GM19023 (cell line): ENCODE measurements at regions not wholly inside any gene's neighbourhood (a gene's known extent, or its start where the extent isn't known, plus 50 kb on each side); places are given as distances from the start of the nearest gene placed in this dataset.
"Not testable (repeated sequence)": the region's sequence is repeated elsewhere in the genome, so short reads cannot be mapped to it uniquely, and the experiment has no call there.

Source experiments
- ATAC-seq: cut with Tn5 transposase; IDR thresholded peaks from one replicate; pipeline ENCODE4 v1.9.1; 2021; ENCODE audit warnings: mild to moderate bottlenecking, moderate library complexity; ENCODE audit not compliant: unreplicated experiment

DNA sequence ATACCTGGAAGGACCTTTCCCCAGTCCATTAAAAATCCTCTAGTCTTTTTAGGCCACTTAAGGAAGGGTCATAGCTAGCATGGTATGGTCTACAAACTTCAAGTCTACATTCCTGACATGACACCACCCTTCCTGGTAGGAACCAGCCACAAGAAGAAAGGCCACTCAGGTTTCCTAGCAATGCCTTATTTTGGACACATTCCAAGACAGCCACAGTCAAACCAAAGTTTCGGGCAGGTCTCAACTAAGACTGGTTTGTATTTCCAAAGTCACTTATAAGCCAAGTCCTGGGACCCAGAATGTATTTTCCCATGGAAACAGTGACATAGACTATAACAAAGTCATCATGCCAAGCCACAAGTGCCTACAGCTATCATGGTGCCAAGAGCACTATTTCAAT, 50.6 kb upstream of the SLC44A3 start:
- ATAC-seq = no peak

DNA sequence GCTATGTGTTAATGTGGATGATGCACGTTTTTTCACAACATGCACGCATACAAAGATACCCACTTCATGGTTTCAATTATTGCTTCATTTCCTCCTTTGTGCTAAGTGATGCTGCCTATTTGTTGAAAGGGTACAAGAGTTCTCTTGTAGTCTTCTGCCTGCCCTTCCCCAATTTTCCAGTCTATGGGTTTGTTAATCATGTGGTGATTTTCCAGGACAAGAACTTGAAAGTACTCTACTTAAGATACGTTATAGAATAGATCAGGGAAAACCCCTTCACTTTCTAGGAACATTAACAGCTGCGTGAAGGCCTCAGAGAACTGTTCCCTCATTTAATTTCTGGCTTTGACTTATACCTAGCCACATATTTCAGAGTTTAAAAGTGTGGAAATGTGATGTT, 52.1 kb upstream of the SLC44A3 start:
- no peak for ATAC-seq

DNA sequence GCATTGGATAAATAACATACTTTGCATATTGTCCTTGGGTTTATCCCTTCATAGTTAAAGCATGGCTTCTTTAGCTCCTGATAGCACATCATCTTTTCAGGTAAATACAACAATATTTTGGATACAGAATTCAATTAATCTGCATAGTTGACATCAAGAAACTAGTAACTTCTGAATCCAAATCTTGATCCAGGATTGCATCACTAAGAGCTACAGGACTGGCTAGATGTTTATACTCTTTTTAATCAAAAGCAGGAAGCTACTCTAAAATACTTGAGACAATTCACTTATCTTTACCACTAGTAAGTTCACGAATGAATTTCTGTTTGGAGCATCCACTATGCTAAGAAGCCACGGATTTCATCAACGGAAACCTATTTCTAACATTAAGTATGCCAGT, 54.2 kb upstream of the SLC44A3 start:
- no peak for ATAC-seq

DNA sequence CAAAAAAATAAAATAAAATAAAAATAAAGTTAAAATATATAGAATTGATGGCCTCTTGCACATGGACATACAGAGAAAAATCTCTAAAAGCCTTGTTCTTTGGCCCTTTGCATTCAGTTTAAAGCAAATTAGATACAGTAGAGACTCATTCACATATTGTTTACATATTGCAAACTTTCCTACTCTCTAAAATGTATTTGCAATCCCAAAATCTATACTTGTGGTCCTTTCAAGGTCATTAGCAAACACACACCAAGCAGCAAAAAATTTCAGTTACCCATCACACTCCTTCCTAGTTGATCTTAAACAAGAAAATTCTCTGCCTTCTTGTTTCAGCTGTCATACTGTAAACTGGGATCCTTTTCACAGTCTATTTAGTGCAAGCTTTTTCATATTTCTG, 61.0 kb upstream of the SLC44A3 start:
- ATAC-seq = no peak

DNA sequence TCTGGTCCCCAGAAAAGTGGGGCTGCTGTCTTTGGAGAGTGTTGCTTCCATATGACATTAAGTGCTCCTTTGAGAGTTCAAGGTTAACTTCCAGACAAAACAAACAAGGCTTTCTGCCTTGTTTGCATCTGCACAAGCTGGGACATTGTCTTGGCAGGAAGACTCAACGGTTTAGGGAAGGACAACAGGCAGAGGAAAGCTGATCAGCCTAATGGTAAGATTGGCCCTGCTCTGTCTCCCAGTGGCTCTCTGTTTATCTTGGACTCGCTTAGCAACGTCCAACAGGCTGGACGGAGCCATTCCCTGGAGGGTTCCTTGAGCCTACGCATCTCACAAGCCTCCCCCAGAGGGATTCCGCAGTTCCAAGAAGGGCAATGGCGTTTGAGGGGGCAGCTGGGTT, 62.2 kb upstream of the SLC44A3 start:
- no peak for ATAC-seq

DNA sequence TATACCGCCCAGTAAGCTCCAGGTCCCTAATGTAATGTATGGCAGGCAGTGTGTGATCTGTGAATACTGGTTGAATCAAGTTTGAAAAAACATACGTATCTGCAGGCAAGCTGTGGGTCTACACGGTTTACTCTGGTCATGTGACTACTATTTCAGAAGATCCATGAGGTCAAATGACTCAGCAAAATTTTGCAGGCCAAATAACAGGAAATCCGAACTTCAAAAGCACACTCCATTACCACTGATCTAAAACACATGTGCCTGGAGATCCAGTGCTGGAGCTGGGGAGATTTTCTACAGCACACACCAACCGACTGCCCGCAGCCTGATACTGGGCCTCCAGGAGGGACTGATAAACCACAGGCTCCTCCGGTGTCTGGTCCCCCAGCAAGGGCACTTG, 64.5 kb upstream of the SLC44A3 start:
- no peak for ATAC-seq

DNA sequence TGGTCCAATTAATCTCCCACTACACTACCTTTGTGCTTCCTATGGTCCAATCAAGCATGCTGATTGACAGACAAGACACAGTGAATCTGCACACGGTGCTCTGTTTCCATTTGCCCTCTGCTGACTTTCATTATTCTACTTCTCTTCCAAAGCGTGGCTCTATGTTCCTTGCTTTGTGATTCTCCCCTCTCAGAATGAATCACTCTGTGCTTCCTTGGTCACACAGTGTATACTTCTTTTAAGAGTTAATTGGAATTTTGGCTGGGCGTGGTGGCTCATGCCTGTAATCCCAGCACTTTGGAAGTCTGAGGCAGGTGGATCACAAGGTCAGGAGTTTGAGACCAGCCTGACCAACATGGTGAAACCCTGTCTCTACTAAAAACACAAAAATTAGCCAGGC, 65.1 kb upstream of the SLC44A3 start:
- ATAC-seq = not testable (repeated sequence)

DNA sequence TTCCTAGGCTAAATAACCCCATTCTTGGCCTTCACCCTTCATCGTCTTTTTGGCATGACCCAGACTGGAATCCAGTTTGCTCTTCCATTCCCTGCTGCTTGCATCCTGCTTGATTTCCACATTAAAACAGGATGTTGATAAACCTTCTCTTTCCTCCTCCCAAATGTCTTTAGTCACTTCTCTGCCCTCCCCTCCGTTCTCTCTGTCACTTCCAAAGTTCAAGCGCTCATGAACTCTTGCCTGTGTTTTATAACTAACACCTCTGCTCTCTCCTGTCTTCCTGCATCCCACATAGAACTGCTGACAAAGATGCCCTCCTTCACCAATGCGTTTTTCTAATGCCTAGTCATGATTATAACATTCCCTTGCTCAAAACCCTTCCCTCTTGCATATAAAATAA, 65.6 kb upstream of the SLC44A3 start:
- no peak for ATAC-seq

DNA sequence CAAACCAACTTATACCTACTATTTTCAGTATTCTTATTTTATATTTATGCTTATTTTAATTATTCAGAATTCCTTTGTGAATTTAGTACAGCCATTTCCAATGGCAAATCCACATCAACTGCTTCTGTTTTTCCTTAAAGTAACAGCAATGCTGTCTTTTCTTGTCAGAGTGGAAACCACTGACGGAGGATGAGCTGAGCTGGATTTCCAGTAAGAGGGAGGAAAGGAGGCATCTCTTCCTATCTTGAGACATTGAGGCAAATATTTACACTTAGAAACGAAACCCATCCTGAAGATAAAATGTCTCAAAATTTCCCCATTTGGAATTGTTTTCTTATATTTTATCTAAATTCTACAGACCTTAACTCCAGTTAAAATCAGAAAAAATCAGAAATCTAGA, 66.1 kb upstream of the SLC44A3 start:
- ATAC-seq = no peak

DNA sequence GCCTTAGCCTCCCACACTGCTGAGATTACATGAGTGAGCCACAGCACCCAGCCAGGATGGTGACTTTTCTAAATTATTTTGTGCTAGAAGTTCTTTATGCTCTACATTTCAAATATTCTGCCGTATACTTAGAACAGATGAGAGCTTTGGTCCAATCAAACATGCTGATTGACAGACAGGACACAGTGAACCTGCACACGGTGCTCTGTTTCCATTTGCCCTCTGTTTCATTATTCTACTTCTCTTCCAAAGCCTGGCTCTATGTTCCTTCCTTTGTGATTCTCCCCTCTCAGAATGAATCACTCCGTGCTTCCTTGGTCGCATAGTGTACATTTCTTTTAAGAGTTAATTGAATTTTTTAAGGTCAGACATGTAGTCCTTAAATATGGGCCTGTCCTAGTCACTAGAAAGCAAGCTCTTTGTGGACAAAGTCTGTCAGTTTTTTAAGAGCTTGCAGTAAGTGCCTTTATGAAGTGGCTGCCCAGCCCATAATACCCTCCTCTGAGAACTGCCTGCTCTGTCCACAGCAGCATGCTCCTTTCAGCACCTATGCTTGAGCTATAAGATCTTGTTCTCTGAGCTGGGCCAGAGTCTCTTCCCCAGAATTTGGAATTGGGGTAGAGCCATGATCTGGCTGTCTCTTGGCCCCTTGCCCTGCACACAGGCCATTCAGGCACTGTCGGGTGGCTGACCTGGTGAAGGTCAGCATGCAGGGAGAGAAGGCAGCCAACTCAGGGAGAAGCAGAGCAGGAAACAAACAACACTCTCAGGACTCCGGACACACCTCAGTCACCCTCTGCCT, 66.8 kb upstream of the SLC44A3 start:
- ATAC-seq = no peak

DNA sequence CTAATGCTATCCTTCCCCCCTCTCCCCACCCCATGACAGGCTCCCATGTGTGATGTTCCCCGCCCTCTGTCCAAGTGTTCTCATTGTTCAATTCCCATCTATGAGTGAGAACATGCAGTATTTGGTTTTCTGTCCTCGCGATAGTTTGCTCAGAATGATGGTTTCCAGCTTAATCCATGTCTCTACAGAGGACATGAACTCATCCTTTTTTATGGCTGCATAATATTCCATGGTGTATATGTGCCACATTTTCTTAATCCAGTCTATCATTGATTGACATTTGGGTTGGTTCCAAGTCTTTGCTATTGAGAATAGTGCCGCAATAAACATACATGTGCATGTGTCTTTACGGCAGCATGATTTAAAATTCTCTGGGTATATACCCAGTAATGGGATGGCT, 68.7 kb upstream of the SLC44A3 start:
- not testable (repeated sequence) for ATAC-seq

DNA sequence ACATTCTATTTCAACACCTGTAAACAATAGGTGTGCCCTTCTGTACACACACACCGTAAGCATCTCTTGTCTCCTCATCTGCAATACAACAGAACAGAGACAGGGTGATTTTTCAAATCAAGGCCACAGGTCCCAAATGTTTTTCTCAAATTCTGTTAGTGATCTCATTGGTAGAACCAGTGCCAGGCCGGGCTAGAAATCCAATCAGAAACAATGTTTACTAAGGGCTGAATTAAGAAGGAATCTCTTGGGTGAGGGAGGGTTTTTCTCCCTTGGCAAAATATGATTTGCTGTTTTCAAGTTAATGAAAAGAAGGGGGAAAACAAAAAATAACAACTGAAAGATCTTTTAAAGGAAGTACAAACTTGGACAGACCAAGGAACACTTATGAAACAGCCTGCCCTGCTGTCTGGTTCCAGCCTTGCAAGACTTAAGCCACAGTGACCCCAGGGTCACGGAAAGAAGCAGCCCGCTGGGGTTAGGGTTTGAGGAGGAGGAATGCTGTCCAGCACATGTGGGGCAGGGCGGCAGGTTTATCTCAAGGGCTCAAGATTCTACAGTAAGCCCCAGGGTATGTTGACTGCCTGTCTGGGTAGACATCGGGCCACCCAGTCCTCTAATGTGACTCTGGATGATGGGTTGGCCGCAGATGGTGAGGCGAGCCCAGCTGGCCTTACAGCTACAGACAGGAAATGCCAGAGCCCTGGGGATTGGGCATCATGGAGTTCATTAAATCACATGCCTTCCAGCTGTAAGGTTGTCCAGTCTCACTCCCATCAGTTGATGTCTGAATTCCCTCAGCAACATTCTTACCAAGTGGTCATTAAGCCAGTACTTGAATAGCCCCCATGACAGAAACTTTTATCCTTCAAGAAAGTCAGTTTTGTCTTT, 73.3 kb upstream of the SLC44A3 start:
- ATAC-seq = no peak

DNA sequence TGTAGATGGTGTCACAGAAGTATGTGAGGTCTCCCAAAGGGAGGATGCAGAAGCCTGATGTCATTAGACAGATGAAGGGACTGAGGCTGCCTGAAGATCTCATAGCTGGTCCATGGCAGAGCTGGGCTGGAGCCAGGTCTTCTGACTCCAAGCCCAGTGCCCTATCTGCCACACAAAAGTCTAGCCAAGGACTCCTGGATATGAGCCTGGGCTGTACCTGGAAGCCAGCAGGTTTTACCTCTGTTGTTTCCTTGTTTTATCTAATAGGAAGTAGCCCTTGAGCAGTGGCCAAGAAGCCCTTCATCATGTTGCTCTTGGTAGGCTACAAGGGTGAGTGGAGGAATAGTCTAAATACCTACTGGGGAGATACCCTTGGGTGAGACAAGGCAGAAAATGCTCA, 74.4 kb upstream of the SLC44A3 start:
- no peak for ATAC-seq

DNA sequence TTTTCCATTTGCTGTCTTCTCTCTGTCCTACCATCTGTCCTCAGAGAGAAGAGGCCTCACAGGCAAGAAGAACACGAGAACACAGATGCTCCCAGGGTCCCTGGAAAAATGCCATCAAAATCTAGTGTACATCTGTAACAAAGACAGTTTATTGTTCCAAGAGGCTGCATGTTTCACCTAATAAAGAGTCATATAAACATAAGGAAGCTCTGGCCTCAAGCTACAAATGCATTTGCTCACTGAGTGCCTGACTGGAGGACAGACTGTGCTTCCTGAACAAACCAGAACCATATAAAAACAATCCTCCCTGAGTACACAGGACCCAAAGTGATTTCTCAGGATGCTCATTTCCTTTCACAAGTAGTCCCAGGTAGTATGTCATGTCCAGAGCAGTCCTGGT, 76.3 kb upstream of the SLC44A3 start:
- ATAC-seq = no peak

DNA sequence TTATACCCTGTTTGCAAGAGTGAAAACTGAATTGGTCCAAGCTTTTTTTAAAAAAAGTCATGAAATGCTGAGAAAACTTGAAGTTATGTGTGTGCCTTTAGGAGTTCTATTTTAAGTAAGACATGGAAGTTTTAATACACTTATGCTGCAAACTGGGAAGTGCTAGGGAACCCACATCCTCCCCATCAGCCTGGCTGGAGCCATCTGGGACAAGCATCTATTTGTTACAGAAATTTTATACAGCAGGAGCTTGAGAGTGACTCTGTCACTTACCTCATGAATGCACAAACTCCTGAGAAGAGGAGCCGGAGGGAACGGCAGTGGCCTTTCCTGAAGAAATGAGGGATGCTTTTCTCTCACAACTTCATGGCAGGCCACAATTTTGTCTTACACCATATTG, 78.2 kb upstream of the SLC44A3 start:
- no peak for ATAC-seq

DNA sequence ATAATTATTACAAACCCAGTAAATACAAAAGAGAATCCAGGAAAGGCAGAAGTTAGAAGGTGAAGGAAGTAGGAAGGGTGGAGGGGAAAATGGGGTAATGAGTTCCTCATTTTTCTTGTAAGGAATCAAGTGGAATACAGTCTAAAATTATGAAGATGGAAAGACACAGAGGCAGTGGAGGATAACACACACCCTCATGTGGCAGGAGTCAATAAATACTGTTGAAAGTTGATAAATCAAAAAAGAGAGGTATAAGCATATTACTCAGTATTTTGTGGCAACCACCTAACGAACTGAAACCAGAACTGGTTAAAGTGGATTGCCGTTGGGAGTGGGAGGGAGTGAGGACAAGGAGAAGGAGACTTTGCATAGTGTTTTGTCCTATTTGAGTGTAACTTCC, 78.6 kb upstream of the SLC44A3 start:
- ATAC-seq = no peak

DNA sequence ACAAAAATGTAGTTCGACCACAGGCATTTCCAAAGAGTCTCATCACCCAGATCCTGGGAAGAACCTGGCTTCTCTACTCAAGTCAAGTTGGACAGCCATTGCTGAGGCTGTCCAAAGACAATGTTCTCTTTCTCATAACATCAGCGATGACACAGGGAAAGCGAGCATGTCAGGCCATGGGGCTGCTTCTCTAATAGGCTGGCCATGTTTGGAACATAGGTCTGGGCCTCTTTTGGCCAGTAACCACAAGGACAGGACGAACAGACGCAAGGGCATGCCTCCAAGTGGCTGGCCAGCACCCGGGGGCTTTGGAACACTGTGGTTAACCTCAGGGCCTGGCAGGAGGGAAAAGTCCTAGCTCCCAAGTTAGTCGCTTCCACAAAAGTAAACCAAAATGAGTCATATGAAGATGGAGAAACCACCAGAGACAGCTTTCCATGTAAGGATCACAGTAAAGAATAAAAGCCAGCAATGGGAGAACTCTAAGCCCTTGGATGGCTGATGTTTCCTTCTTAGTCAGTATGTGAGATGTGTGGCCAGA, 80.6 kb upstream of the SLC44A3 start:
- no peak for ATAC-seq

DNA sequence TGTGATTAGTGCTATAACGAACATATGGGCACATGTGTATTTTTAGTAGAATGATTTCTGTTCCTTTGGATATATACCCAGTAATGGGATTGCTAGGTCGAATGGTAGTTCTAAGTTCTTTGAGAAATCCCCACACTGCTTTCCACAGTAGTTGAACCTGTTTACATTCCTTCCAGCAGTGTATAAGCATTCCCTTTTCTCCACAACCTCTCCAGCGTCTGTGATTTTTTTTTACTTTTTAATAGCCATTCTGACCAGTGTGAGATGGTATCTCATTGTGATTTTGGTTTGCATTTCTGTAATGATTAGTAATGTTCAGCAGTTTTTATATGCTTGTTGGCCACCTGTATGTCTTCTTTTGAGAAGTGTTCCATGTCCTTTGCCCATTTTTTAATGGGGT, 81.8 kb upstream of the SLC44A3 start:
- no peak for ATAC-seq

DNA sequence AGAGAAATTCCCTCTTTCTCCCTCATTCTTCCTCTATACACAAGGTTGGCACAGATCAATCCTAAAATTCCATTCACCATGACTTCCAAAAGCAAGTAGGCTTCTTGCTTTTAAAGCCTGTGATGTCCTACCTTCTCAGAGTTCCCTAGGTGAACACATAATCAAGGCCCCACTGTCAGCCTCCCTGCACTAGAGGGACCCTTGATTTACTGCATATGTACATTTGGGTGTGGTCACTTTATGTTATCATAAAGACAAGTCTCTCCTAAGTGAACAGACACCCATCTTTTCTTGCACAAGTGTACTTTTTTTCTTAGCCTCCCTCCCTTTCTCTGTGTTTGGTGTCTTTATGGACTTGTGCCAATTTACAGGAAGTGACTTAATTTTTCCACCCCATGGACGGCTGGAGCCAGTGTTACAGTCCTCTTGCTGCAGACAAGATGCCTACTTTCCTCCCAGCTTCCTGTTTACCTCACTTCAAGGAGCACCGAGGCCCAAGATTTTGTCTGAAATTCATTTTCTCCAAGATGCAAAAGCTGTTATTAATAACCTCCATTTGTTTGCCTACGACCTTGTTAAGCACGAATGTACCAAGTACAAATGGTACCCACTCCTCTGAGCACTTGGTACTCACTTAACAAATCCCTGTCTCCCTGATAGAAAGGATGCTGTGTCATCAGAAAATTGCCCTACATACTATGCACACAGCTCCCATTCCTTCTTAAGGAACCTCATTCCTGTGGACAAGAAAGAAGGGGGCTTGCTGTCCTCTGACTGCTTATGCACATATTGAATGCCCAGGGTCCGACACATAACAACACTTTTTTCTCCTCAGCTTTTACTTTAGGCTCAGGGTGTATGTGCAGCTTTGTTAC, 82.8 kb upstream of the SLC44A3 start:
- no peak for ATAC-seq

DNA sequence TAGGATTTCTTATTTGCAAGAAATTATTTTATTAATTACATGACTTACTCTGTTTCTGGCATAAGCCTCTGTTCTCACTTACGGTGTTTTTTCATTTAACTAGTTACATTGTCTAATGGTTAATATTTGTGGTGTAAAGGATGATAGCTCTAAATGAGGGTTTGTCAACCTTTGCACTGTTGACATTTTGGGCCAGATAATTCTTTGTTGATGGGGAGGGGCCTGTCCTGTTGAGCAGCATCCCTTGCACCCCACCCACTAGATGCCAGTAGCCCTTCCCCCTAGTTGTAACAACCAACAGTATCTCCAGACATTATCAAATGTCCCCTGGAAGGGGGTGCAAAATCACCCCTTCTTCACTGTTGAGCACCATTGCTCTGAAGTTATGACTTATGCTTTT, 83.6 kb upstream of the SLC44A3 start:
- no peak for ATAC-seq

DNA sequence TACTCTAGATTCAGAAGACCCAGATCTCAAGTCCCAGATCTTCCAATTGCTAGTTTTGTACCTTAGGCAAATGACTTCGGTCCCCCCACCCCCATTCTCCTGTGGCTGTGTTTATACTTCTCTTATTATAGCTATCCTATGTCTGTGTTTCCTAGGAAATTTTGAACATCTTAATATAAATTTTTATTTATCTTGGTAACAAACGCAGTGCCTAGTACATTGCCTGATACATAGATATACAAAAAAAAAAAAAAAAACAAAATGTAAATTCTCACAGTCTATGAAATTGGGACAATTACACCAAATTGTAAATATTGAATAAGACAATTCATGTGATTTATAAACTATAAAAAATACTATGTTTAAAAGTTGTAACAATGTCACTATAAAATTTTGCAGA, 84.1 kb upstream of the SLC44A3 start:
- no peak for ATAC-seq
